ENCODE measurements at regions not wholly inside any gene's neighbourhood (a gene's known extent, or its start where the extent isn't known, plus 50 kb on each side); places are given as distances from the start of the nearest gene placed in this dataset.

- POLR2A ChIA-PET: no interaction called here
- H3K4me3 ChIP-seq (ENCODE audit: low read depth, low read length): no peak overlapping the region
- CTCF ChIA-PET: interaction anchor here (0.7 kb wide), 1 partner anchor 92 kb away, joined by 3 read pairs; no protein-coding TSS in a partner anchor
- H3K9me3 ChIP-seq (ENCODE audit: control insufficient read depth, insufficient read depth, low read depth, low read length): no peaks in the 10 kb centered on the region
- H3K27ac ChIP-seq (ENCODE audit: extremely low read depth, low read depth, low read length): no peak overlapping the region
- no peaks in the 10 kb centered on the region for H3K36me3 ChIP-seq (ENCODE audit: control insufficient read depth in 2 of 2, insufficient read depth in 1 of 2, low read length in 2 of 2)
- TF ChIP-seq ZFP41 (tag by site-specific recombination; IDR thresholded peaks at IDR 0.05; ENCODE audit: borderline replicate concordance) (no peak), ZNF132 (tag by site-specific recombination; IDR thresholded peaks at IDR 0.05; ENCODE audit: borderline replicate concordance) (no peak), ZNF23 (tag by site-specific recombination; IDR thresholded peaks at IDR 0.05; ENCODE audit: borderline replicate concordance) (no peak), BCL11B (tag by site-specific recombination; IDR thresholded peaks at IDR 0.05; ENCODE audit: low read depth) (no peak), ZNF558 (tag by site-specific recombination; IDR thresholded peaks at IDR 0.05) (no peak)
- no peaks in the 10 kb centered on the region for H3K4me1 ChIP-seq (ENCODE audit: control insufficient read depth, insufficient read depth, low read length)
Observed at GRCh38 chr12:68461645-68462044, 129.5 kb upstream of the MDM1 start.

GRCh38 chr12:68462803-68463202 is 130.6 kb upstream of the MDM1 start:
- no peak overlapping the region for H3K4me3 ChIP-seq (ENCODE audit: low read depth, low read length)
- POLR2A ChIA-PET: interaction anchor here (0.7 kb wide), 1 partner anchor 35 kb away, joined by 4 read pairs; no protein-coding TSS in a partner anchor
- H3K4me1 ChIP-seq (ENCODE audit: control insufficient read depth, insufficient read depth, low read length): no peaks in the 10 kb centered on the region

More at GRCh38 chr12:68462803-68463202, 130.6 kb upstream of the MDM1 start:
- Histone ChIP-seq H3K36me3 (ENCODE audit: control insufficient read depth in 2 of 2, insufficient read depth in 1 of 2, low read length in 2 of 2) (no peaks in the 10 kb centered on the region), H3K9me3 (ENCODE audit: control insufficient read depth, insufficient read depth, low read depth, low read length) (no peaks in the 10 kb centered on the region), H3K27ac (ENCODE audit: extremely low read depth, low read depth, low read length) (no peak overlapping the region)
- TF ChIP-seq ZNF624 (tag by site-specific recombination; IDR thresholded peaks at IDR 0.05): no peak
- no peak for TF ChIP-seq ZNF404 (tag by site-specific recombination; IDR thresholded peaks at IDR 0.05)
- no peak for TF ChIP-seq SP2 (tag by site-specific recombination; IDR thresholded peaks at IDR 0.05)
- no peak for TF ChIP-seq ZBTB8A (tag by site-specific recombination; IDR thresholded peaks at IDR 0.05)
- no peak for TF ChIP-seq BCL6B (tag by site-specific recombination; IDR thresholded peaks at IDR 0.05)
- no peak for TF ChIP-seq WT1 (tag by site-specific recombination; IDR thresholded peaks at IDR 0.05)
- TF ChIP-seq ZBTB26 (tag by site-specific recombination; optimal IDR thresholded peaks at IDR 0.05): no peak
- no peak for TF ChIP-seq ZNF157 (tag by site-specific recombination; IDR thresholded peaks at IDR 0.05)
- no peak for TF ChIP-seq OVOL3 (tag by site-specific recombination; IDR thresholded peaks at IDR 0.05)
- no peak for TF ChIP-seq PRDM6 (tag by site-specific recombination; IDR thresholded peaks at IDR 0.05)
- no peak for TF ChIP-seq ZBTB6 (tag by site-specific recombination; IDR thresholded peaks at IDR 0.05)
- no peak for TF ChIP-seq GLI2 (tag by site-specific recombination; IDR thresholded peaks at IDR 0.05; ENCODE audit: borderline replicate concordance, low read depth)
- CTCF ChIA-PET: interaction anchor here (0.6 kb wide), 1 partner anchor 255 kb away, joined by 3 read pairs; no protein-coding TSS in a partner anchor

Data from HEK293 (cell line).